HCT116 (cell line): ENCODE measurements at regions not wholly inside any gene's neighbourhood (a gene's known extent, or its start where the extent isn't known, plus 50 kb on each side); places are given as distances from the start of the nearest gene placed in this dataset.

Source experiments
- ATAC-seq: fragments of 200-7000 bp; cut with Tn5 transposase; 2 replicates; pipeline ENCODE4 v1.9.1; 2020; ENCODE audit warnings: mild to moderate bottlenecking, moderate library complexity
- BruUV-seq: library from RNA; stranded (reverse); fragments of 400-500 nt; replicated peaks from 2 replicates; lab custom pipeline; 2021; lab: Mats Ljungman, UMichigan
- CTCF ChIA-PET: fragments of 300-600 bp; sonication (Branson Sonifier 250); formaldehyde crosslinking; loops from one replicate; lab custom pipeline; 2021; ENCODE audit warnings: antibody characterized with exemption; lab: Charles Lee
- POLR2A ChIA-PET: fragments of 300-600, 350-600 bp; sonication (Branson Sonifier 250); formaldehyde crosslinking; loops from one replicate; lab custom pipeline; 2021; ENCODE audit warnings: antibody characterized with exemption; lab: Charles Lee
- RAD21 ChIA-PET, 2 experiments: fragments of 300-600 bp; sonication (Branson Sonifier 250); formaldehyde crosslinking; loops; one replicate each; lab custom pipeline; 2023; ENCODE audit warnings: low total read pairs in 2 of 2; ENCODE audit not compliant: uncharacterized antibody in 2 of 2, unreplicated experiment in 2 of 2, low non-redundant PET in 1 of 2; lab: Charles Lee
- DNase-seq: peaks from one replicate; pipeline ENCODE4 v3.0.0-alpha.2; 2010; ENCODE audit warnings: low read depth, low spot score
- H2AFZ ChIP-seq: fragments of 200-600 bp; shearing (Covaris generic), sonication (generic); 2 replicates; pipeline ENCODE4 v1.6.1; 2017; ENCODE audit warnings: low read depth, mixed run types, mixed read lengths, antibody characterized with exemption, low read length; ENCODE audit not compliant: poor library complexity, severe bottlenecking
- H3K27ac ChIP-seq: 2 replicates; pipeline ENCODE4 v1.5.1; 2012; ENCODE audit warnings: low read depth, low read length
- H3K27me3 ChIP-seq: fragments of 200-600 bp; sonication (generic); 2 replicates; pipeline ENCODE4 v1.6.1; 2016; ENCODE audit warnings: mixed run types, low read length, mixed read lengths; ENCODE audit not compliant: insufficient read depth
- H3K36me3 ChIP-seq, 2 experiments: fragments of 200-500 bp in 1 of 2; fragments of 200-600 bp in 1 of 2; sonication (Bioruptor generic) in 1 of 2; sonication (generic) in 1 of 2; 2 replicates each; pipeline versions ENCODE4 v1.5.1 to v1.6.1; 2014 to 2016; ENCODE audit warnings: low read length in 2 of 2, inconsistent platforms in 1 of 2, mixed read lengths in 1 of 2, mixed run types in 1 of 2; ENCODE audit not compliant: insufficient read depth in 2 of 2, control insufficient read depth in 1 of 2
- H3K4me1 ChIP-seq, 2 experiments: fragments of 200-600 bp in 1 of 2; sonication (generic) in 1 of 2; 2 replicates each; pipeline versions ENCODE4 v1.5.1 to v1.6.1; 2012 to 2017; ENCODE audit warnings: low read length in 2 of 2, inconsistent platforms in 1 of 2, mild to moderate bottlenecking in 1 of 2, mixed read lengths in 1 of 2, mixed run types in 1 of 2, moderate library complexity in 1 of 2; ENCODE audit not compliant: insufficient read depth in 2 of 2, control insufficient read depth in 1 of 2
- H3K4me2 ChIP-seq: fragments of 200-600 bp; sonication (generic); 2 replicates; pipeline ENCODE4 v1.6.1; 2017; ENCODE audit warnings: mixed run types, low read length, mixed read lengths
- H3K4me3 ChIP-seq, 2 experiments: fragments of 200-600 bp in 1 of 2; sonication (generic) in 1 of 2; replicated peaks in 1 of 2; 2 replicates each; pipeline ENCODE4 v1.5.1; 2011 to 2016; ENCODE audit warnings: low read length in 2 of 2, control low read depth in 1 of 2, low read depth in 1 of 2, mild to moderate bottlenecking in 1 of 2, mixed read lengths in 1 of 2, mixed run types in 1 of 2
- H3K79me2 ChIP-seq: fragments of 200-600 bp; sonication (generic); 2 replicates; pipeline ENCODE4 v1.6.1; 2017; ENCODE audit warnings: mild to moderate bottlenecking, mixed run types, low read length, moderate library complexity, mixed read lengths; ENCODE audit not compliant: insufficient read depth
- H3K9ac ChIP-seq: fragments of 200-600 bp; sonication (generic); 2 replicates; pipeline ENCODE4 v1.6.1; 2016; ENCODE audit warnings: low read length, mixed read lengths
- H3K9me2 ChIP-seq: fragments of 200-600 bp; sonication (generic), shearing (Covaris generic); 2 replicates; pipeline ENCODE4 v1.6.1; 2017; ENCODE audit warnings: mixed run types, mild to moderate bottlenecking, moderate library complexity; ENCODE audit not compliant: insufficient read depth
- H3K9me3 ChIP-seq, 2 experiments: fragments of 200-500 bp in 1 of 2; fragments of 200-600 bp in 1 of 2; sonication (Bioruptor generic) in 1 of 2; sonication (generic) in 1 of 2; 2 replicates each; pipeline ENCODE4 v1.6.1; 2014 to 2017; ENCODE audit warnings: low read length in 2 of 2, mixed read lengths in 2 of 2, inconsistent platforms in 1 of 2, low read depth in 1 of 2, mild to moderate bottlenecking in 1 of 2, mixed run types in 1 of 2, moderate library complexity in 1 of 2; ENCODE audit not compliant: control insufficient read depth in 1 of 2, insufficient read depth in 1 of 2
- H4K20me1 ChIP-seq: fragments of 200-600 bp; sonication (generic), shearing (Covaris generic); 2 replicates; pipeline ENCODE4 v1.6.1; 2017; ENCODE audit warnings: mixed run types, mild to moderate bottlenecking, moderate library complexity; ENCODE audit not compliant: insufficient read depth
- CBX3 ChIP-seq: IDR thresholded peaks from 2 replicates; pipeline ENCODE4 v1.6.1; 2012; ENCODE audit warnings: low read depth
- CEBPB ChIP-seq: IDR thresholded peaks from 2 replicates; pipeline ENCODE4 v1.6.1; 2012; ENCODE audit warnings: low read depth
- EGR1 ChIP-seq: IDR thresholded peaks from 2 replicates; pipeline ENCODE4 v1.6.1; 2012; ENCODE audit warnings: low read depth
- ELF1 ChIP-seq: IDR thresholded peaks from 2 replicates; pipeline ENCODE4 v1.6.1; 2012; ENCODE audit warnings: low read depth, borderline replicate concordance
- EZH2 ChIP-seq: fragments of 200-600 bp; sonication (generic); IDR thresholded peaks from 2 replicates; pipeline ENCODE4 v1.6.1; 2017; ENCODE audit warnings: antibody characterized with exemption, mixed run types
- JUND ChIP-seq: IDR thresholded peaks from 2 replicates; pipeline ENCODE4 v1.6.1; 2012
- MAX ChIP-seq: IDR thresholded peaks from 2 replicates; pipeline ENCODE4 v1.6.1; 2012
- SP1 ChIP-seq: IDR thresholded peaks from 2 replicates; pipeline ENCODE4 v1.6.1; 2012; ENCODE audit warnings: low read depth
- ZBTB33 ChIP-seq: IDR thresholded peaks from 2 replicates; pipeline ENCODE4 v1.6.1; 2011; ENCODE audit warnings: mild to moderate bottlenecking, low read length, moderate library complexity; ENCODE audit not compliant: insufficient replicate concordance; ENCODE audit errors: extremely low read depth
- intact Hi-C: fragments of 100-400 bp; cut with micrococcal nuclease; formaldehyde crosslinking; loops from 2 replicates; pipeline ENCODE4 v1.10.0; 2022
- TF ChIP-seq, protein P1 (sequence below), 3 experiments: fragments of 200-600 bp in 1 of 3; sonication (generic) in 1 of 3; IDR thresholded peaks in 2 of 3; conservative IDR thresholded peaks in 1 of 3; 2 replicates each; pipeline ENCODE4 v1.5.1; 2012 to 2017; ENCODE audit warnings: low read depth in 2 of 3, low read length in 2 of 3, antibody characterized with exemption in 1 of 3, borderline replicate concordance in 1 of 3, control low read depth in 1 of 3, mild to moderate bottlenecking in 1 of 3, mixed read lengths in 1 of 3, mixed run types in 1 of 3, moderate library complexity in 1 of 3; ENCODE audit not compliant: insufficient read depth in 1 of 3
- TF ChIP-seq, protein P2 (sequence below): IDR thresholded peaks from 2 replicates; pipeline ENCODE4 v1.6.1; 2012
- TF ChIP-seq, protein P3 (sequence below): IDR thresholded peaks from 2 replicates; pipeline ENCODE4 v1.6.1; 2012; ENCODE audit warnings: low read depth

DNA sequence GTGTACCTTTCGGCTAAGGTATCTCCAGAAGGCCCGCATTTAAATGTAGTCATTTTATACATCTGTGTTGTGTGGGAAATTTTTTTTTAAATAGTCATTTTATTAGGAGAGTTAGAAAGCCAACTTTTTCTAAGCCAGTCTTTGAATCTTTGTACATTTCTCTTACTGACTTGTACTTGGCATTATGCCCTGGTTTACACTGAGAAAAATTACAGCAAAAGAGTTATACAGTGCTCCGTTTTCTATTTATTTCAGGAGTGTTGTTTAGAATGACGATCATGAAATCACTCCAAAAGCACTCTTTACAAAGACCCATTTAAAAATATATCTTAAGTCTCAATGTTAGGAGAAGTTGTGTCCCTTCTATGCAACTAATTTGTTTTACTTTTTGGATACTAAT lies 91.8 kb downstream of the CYB561 start:
- Histone ChIP-seq H3K4me3 (no peak overlapping the region), H3K9ac (no peak overlapping the region), H3K9me3 (no peaks in the 10 kb centered on the region), H2AFZ (no peak overlapping the region), H3K9me2 (no peaks in the 10 kb centered on the region), H3K4me2 (no peak overlapping the region), H3K79me2 (no peaks in the 10 kb centered on the region), H3K36me3 (no peaks in the 10 kb centered on the region), H4K20me1 (no peaks in the 10 kb centered on the region), H3K27me3 (no peaks in the 10 kb centered on the region), H3K4me1 (peaks cover 11 to 12% of the 10 kb centered on the region in 2 experiments), H3K27ac (no peak overlapping the region)
- intact Hi-C loops = no loop called here
- CTCF ChIA-PET = no interaction called here
- DNase-seq (no peak), ATAC-seq (no peak)
- no peak for TF ChIP-seq JUND
- TF ChIP-seq, protein P1, sequence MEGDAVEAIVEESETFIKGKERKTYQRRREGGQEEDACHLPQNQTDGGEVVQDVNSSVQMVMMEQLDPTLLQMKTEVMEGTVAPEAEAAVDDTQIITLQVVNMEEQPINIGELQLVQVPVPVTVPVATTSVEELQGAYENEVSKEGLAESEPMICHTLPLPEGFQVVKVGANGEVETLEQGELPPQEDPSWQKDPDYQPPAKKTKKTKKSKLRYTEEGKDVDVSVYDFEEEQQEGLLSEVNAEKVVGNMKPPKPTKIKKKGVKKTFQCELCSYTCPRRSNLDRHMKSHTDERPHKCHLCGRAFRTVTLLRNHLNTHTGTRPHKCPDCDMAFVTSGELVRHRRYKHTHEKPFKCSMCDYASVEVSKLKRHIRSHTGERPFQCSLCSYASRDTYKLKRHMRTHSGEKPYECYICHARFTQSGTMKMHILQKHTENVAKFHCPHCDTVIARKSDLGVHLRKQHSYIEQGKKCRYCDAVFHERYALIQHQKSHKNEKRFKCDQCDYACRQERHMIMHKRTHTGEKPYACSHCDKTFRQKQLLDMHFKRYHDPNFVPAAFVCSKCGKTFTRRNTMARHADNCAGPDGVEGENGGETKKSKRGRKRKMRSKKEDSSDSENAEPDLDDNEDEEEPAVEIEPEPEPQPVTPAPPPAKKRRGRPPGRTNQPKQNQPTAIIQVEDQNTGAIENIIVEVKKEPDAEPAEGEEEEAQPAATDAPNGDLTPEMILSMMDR (IDR thresholded peaks at IDR 0.05 in 2 of 3, conservative IDR thresholded peaks at IDR 0.05 in 1 of 3; ENCODE audit: borderline replicate concordance in 1 of 3, insufficient read depth in 1 of 3, low read depth in 2 of 3, low read length in 2 of 3) = no peak
- TF ChIP-seq CEBPB = no peak
- TF ChIP-seq MAX = no peak
- TF ChIP-seq CBX3 = no peak
- TF ChIP-seq, protein P2, sequence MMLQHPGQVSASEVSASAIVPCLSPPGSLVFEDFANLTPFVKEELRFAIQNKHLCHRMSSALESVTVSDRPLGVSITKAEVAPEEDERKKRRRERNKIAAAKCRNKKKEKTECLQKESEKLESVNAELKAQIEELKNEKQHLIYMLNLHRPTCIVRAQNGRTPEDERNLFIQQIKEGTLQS = no peak
- no peak for TF ChIP-seq ELF1
- TF ChIP-seq, protein P3, sequence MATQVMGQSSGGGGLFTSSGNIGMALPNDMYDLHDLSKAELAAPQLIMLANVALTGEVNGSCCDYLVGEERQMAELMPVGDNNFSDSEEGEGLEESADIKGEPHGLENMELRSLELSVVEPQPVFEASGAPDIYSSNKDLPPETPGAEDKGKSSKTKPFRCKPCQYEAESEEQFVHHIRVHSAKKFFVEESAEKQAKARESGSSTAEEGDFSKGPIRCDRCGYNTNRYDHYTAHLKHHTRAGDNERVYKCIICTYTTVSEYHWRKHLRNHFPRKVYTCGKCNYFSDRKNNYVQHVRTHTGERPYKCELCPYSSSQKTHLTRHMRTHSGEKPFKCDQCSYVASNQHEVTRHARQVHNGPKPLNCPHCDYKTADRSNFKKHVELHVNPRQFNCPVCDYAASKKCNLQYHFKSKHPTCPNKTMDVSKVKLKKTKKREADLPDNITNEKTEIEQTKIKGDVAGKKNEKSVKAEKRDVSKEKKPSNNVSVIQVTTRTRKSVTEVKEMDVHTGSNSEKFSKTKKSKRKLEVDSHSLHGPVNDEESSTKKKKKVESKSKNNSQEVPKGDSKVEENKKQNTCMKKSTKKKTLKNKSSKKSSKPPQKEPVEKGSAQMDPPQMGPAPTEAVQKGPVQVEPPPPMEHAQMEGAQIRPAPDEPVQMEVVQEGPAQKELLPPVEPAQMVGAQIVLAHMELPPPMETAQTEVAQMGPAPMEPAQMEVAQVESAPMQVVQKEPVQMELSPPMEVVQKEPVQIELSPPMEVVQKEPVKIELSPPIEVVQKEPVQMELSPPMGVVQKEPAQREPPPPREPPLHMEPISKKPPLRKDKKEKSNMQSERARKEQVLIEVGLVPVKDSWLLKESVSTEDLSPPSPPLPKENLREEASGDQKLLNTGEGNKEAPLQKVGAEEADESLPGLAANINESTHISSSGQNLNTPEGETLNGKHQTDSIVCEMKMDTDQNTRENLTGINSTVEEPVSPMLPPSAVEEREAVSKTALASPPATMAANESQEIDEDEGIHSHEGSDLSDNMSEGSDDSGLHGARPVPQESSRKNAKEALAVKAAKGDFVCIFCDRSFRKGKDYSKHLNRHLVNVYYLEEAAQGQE = no peak
- no peak for TF ChIP-seq SP1
- TF ChIP-seq ZBTB33 = no peak
- TF ChIP-seq EGR1 = no peak
- no peak for TF ChIP-seq EZH2
- POLR2A ChIA-PET = interaction anchor here (0.6 kb wide), 1 partner anchor 786 kb away, joined by 3 read pairs; no protein-coding TSS in a partner anchor
- no TSS peak for BruUV-seq
- RAD21 ChIA-PET = no interaction called here
